ENCODE measurements at regions not wholly inside any gene's neighbourhood (a gene's known extent, or its start where the extent isn't known, plus 50 kb on each side); places are given as distances from the start of the nearest gene placed in this dataset.

DNA sequence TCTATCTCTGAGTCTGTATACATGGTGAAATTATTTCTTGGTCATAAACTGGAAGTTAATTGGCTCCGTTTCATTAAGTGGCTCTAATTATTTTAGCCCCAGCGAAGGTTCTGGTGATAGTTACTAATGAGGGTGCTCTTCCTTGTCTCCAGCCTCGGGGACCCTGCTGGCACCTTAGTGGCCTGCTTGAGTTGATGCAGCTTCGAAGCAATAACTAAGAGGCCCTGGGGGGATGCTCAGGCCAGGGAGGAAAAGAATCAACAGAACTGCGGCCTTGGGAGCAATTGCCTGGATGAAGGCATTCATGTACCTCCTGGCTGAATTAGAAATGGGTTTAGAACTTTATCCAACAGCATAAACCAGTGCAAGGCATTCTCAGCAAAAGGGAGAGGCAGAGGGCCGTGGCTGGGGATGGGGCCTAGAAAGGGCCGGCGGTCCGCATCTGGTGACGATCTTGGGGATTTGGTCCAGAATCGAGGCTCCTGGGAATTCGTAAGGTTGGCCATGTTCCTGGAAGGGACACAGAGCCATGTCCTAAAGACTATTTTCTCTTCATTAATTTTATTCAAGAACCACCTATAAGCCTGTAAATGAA is 100.0 kb upstream of the AJAP1 start:
- TF ChIP-seq POLR2AphosphoS5 (IDR thresholded peaks at IDR 0.05; ENCODE audit: borderline replicate concordance, low read depth, low read length) (no peak), FOXP2 (optimal IDR thresholded peaks at IDR 0.05; ENCODE audit: control extremely low read depth, extremely low read length, insufficient read depth) (no peak), EZH2 (IDR thresholded peaks at IDR 0.05) (no peak)
- no peaks in the 10 kb centered on the region for H3K36me3 ChIP-seq (ENCODE audit: insufficient read depth, low read length)
- no peak overlapping the region for H3K9ac ChIP-seq (ENCODE audit: insufficient read length)
- no peak overlapping the region for H3K27ac ChIP-seq
- no peak for DNase-seq (ENCODE audit: low read depth, low spot score)
- H3K9me3 ChIP-seq (ENCODE audit: low read depth, low read length): no peaks in the 10 kb centered on the region
- no peak overlapping the region for H3K4me3 ChIP-seq

DNA sequence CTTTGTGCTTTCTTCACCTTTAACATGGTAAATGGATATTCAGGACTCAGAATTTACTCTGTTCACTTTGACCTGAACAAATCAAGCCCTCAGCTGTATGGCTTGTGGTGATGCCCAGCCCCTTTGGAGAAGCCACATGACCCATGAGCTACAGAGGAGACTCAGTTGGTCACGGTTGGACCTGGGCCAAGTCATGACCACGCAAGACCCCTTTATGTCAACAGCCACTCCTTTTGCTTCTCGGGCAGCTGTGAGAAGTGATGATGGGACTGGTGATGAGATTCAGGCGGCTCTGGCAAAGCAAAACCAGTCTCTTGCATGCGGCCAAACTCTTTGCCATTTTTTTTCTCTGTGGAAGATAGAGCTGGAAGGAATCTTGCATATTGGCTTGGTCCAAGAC is 96.5 kb upstream of the AJAP1 start:
- TF ChIP-seq POLR2AphosphoS5 (IDR thresholded peaks at IDR 0.05; ENCODE audit: borderline replicate concordance, low read depth, low read length) (no peak), FOXP2 (optimal IDR thresholded peaks at IDR 0.05; ENCODE audit: control extremely low read depth, extremely low read length, insufficient read depth) (no peak), EZH2 (IDR thresholded peaks at IDR 0.05) (no peak)
- no peaks in the 10 kb centered on the region for H3K36me3 ChIP-seq (ENCODE audit: insufficient read depth, low read length)
- H3K27ac ChIP-seq: no peak overlapping the region
- no peak overlapping the region for H3K9ac ChIP-seq (ENCODE audit: insufficient read length)
- no peak overlapping the region for H3K4me3 ChIP-seq
- DNase-seq (ENCODE audit: low read depth, low spot score): no peak
- H3K9me3 ChIP-seq (ENCODE audit: low read depth, low read length): no peaks in the 10 kb centered on the region

DNA sequence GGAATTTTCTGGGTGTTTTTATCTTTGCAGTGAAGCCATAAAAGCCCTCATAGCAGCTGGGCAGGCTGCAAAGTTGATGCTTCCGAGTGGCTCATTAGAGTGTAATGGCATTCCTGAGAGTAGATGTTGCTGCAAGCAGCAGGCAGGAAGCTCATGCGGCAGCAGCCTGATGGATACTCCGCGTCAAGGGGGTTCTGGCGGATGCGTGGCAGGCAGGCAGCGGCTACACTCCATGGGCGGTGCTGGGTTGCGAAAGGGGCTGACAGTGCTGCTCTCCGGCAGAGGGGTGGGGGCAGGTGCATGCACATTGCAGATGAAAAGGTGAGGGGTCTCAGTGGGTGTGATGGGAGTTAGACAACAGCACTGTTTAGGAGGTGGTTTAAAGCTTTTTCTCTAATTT is 93.2 kb upstream of the AJAP1 start:
- TF ChIP-seq POLR2AphosphoS5 (IDR thresholded peaks at IDR 0.05; ENCODE audit: borderline replicate concordance, low read depth, low read length) (no peak), EZH2 (IDR thresholded peaks at IDR 0.05) (no peak), FOXP2 (optimal IDR thresholded peaks at IDR 0.05; ENCODE audit: control extremely low read depth, extremely low read length, insufficient read depth) (no peak)
- H3K9ac ChIP-seq (ENCODE audit: insufficient read length): no peak overlapping the region
- H3K27ac ChIP-seq: no peak overlapping the region
- DNase-seq (ENCODE audit: low read depth, low spot score): no peak
- no peak overlapping the region for H3K4me3 ChIP-seq
- H3K36me3 ChIP-seq (ENCODE audit: insufficient read depth, low read length): no peaks in the 10 kb centered on the region
- H3K9me3 ChIP-seq (ENCODE audit: low read depth, low read length): no peaks in the 10 kb centered on the region

DNA sequence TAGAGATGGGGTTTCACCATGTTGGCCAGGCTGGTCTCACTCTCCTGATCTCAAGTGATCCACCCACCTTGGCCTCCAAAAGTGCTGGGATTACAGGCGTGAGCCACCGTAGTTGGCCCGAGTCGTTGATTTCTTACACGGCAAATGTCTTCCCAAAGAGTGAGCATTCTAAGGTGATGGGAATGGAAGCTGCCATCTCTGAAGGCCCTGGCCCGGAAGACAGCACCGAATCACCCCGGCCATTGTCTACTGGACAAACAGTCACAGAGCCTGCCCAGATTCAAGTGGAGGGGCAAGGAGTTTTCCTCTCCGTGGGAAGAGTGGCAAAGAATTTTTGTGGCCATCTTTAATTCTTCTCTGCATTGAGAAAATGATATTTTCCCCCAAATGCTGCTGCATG is 92.1 kb upstream of the AJAP1 start:
- no peak overlapping the region for H3K9ac ChIP-seq (ENCODE audit: insufficient read length)
- H3K4me3 ChIP-seq: no peak overlapping the region
- TF ChIP-seq EZH2 (IDR thresholded peaks at IDR 0.05) (no peak), POLR2AphosphoS5 (IDR thresholded peaks at IDR 0.05; ENCODE audit: borderline replicate concordance, low read depth, low read length) (no peak), FOXP2 (optimal IDR thresholded peaks at IDR 0.05; ENCODE audit: control extremely low read depth, extremely low read length, insufficient read depth) (no peak)

DNA sequence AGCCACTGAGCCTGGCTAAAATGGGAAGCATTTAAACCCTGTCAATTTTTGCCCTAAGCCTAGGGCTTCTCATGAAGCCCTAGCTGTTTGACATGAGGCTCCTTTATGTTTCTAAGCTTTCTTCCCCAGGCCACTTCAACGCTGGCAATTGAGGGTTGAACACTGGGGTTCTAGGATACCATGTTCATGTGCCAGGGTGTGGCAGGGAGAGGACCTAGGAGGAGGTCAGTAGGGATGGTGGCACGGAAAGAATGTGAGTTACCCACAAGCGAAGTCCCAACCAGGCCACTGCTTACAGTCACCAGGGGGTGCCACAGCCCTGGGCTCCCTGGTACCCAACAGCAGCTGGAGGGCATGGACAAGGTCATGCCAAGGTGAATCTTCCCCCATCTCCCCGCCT is 90.8 kb upstream of the AJAP1 start:
- Histone ChIP-seq H3K36me3 (ENCODE audit: insufficient read depth, low read length) (no peaks in the 10 kb centered on the region), H3K4me3 (no peak overlapping the region), H3K27ac (no peak overlapping the region), H3K9me3 (ENCODE audit: low read depth, low read length) (no peaks in the 10 kb centered on the region), H3K9ac (ENCODE audit: insufficient read length) (no peak overlapping the region)
- TF ChIP-seq POLR2AphosphoS5 (IDR thresholded peaks at IDR 0.05; ENCODE audit: borderline replicate concordance, low read depth, low read length) (no peak), EZH2 (IDR thresholded peaks at IDR 0.05) (no peak)
- DNase-seq (ENCODE audit: low read depth, low spot score): no peak

More for the DNA sequence above, 92.1 kb upstream of the AJAP1 start:
- H3K9me3 ChIP-seq (ENCODE audit: low read depth, low read length): no peaks in the 10 kb centered on the region
- no peaks in the 10 kb centered on the region for H3K36me3 ChIP-seq (ENCODE audit: insufficient read depth, low read length)
- H3K27ac ChIP-seq: no peak overlapping the region
- no peak for DNase-seq (ENCODE audit: low read depth, low spot score)

DNA sequence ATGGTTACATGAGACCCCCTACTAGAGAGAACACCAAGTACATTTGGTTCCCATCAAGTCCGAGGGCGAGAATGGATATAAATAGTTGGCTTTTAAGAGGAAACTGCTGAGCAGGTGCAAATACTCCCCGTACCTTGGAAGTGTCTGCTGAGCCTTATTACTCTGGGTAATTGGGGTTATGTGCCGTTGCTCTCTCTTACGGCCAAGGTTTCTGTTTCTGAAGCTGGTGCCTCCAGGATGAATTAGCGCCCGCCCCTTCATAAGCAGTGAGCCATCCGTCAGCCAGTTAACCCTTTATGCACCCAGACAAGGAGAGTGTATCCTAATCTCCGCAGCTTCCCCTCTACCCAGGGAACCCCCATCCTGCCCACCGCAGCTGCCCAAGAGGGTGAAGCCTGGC is 90.4 kb upstream of the AJAP1 start:
- no peaks in the 10 kb centered on the region for H3K36me3 ChIP-seq (ENCODE audit: insufficient read depth, low read length)
- no peak overlapping the region for H3K9ac ChIP-seq (ENCODE audit: insufficient read length)
- H3K4me3 ChIP-seq: no peak overlapping the region
- TF ChIP-seq POLR2AphosphoS5 (IDR thresholded peaks at IDR 0.05; ENCODE audit: borderline replicate concordance, low read depth, low read length) (no peak), EZH2 (IDR thresholded peaks at IDR 0.05) (no peak), FOXP2 (optimal IDR thresholded peaks at IDR 0.05; ENCODE audit: control extremely low read depth, extremely low read length, insufficient read depth) (no peak)
- H3K9me3 ChIP-seq (ENCODE audit: low read depth, low read length): no peaks in the 10 kb centered on the region
- no peak for DNase-seq (ENCODE audit: low read depth, low spot score)
- no peak overlapping the region for H3K27ac ChIP-seq

DNA sequence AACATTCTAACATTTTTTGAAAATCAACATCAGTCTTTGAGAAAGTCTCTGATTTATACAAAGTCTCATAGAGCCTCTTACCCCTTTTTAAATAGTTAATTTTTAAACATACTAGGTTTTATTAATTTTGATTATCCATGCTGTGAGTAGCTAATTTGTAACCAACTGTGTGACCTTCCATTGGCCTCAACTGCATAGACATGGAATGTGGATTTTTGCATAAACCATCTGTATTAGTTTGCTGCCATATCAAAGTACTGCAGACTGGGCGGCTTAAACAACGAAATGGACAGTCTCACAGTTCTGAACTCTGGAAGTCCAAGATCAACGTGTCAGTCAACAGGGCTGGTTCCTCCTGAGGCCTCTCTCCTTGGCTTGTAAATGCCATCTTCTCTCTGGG is 89.2 kb upstream of the AJAP1 start:
- Histone ChIP-seq H3K27ac (no peak overlapping the region), H3K36me3 (ENCODE audit: insufficient read depth, low read length) (no peaks in the 10 kb centered on the region), H3K9ac (ENCODE audit: insufficient read length) (no peak overlapping the region), H3K9me3 (ENCODE audit: low read depth, low read length) (no peaks in the 10 kb centered on the region), H3K4me3 (no peak overlapping the region)
- no peak for DNase-seq (ENCODE audit: low read depth, low spot score)
- TF ChIP-seq POLR2AphosphoS5 (IDR thresholded peaks at IDR 0.05; ENCODE audit: borderline replicate concordance, low read depth, low read length): no peak
- TF ChIP-seq FOXP2 (optimal IDR thresholded peaks at IDR 0.05; ENCODE audit: control extremely low read depth, extremely low read length, insufficient read depth): no peak
- TF ChIP-seq EZH2 (IDR thresholded peaks at IDR 0.05): no peak

DNA sequence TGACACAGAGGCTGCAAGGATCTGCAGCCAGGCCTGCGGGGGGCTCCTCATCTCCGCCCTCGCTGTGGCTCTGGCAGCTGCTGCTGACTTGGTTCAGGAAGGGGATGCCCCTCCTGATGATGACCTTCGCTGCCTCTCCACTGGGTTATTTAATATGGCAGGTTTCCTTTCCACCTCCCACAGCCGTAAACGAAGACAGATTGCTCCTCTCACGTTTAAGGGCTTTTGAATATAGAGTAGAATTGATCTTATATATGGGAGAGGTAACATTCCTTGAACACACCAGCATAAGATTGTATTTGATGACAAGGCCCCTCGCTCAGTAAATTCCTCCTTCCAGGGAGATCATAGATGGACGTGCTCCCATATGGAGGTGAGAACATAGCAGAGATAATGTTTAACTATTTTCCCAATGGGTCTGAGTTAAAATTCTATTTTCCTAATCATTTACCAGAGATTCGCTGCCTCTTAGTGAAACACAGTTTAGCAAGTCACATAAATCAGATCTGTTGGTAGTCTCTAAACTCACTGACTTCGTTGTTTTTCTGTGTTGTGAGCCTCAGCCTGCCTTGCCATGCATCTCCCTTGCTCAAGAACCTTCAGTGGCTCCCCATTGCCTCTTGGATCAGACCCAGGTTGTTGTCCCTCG is 88.5 kb upstream of the AJAP1 start:
- no peak overlapping the region for H3K9ac ChIP-seq (ENCODE audit: insufficient read length)
- H3K4me3 ChIP-seq: no peak overlapping the region
- H3K27ac ChIP-seq: no peak overlapping the region
- TF ChIP-seq EZH2 (IDR thresholded peaks at IDR 0.05): no peak
- no peak for TF ChIP-seq FOXP2 (optimal IDR thresholded peaks at IDR 0.05; ENCODE audit: control extremely low read depth, extremely low read length, insufficient read depth)
- no peak for TF ChIP-seq POLR2AphosphoS5 (IDR thresholded peaks at IDR 0.05; ENCODE audit: borderline replicate concordance, low read depth, low read length)
- no peaks in the 10 kb centered on the region for H3K9me3 ChIP-seq (ENCODE audit: low read depth, low read length)
- DNase-seq (ENCODE audit: low read depth, low spot score): no peak
- no peaks in the 10 kb centered on the region for H3K36me3 ChIP-seq (ENCODE audit: insufficient read depth, low read length)

DNA sequence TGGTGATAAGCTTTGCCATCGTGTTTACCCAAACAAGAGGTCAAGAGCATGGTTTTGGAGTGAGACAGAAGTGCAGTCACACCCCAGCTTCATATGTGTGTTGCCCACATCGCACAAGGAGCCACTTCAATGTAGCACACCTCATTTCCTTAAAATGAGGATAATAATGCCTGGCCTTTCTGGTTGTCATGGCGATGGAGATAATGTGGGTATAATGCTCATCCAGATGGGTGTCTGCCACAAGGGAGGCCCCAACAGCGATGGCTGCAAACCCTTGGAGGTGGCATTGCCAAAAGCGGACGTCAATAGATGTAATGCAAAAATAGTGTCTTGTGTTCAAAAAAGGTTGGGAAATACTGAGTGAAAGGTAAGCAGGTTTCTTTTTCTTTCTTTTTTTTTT is 83.1 kb upstream of the AJAP1 start:
- H3K36me3 ChIP-seq (ENCODE audit: insufficient read depth, low read length): no peaks in the 10 kb centered on the region
- H3K9ac ChIP-seq (ENCODE audit: insufficient read length): no peak overlapping the region
- TF ChIP-seq POLR2AphosphoS5 (IDR thresholded peaks at IDR 0.05; ENCODE audit: borderline replicate concordance, low read depth, low read length): no peak
- TF ChIP-seq EZH2 (IDR thresholded peaks at IDR 0.05): no peak
- no peak for TF ChIP-seq FOXP2 (optimal IDR thresholded peaks at IDR 0.05; ENCODE audit: control extremely low read depth, extremely low read length, insufficient read depth)
- DNase-seq (ENCODE audit: low read depth, low spot score): no peak
- no peaks in the 10 kb centered on the region for H3K9me3 ChIP-seq (ENCODE audit: low read depth, low read length)
- no peak overlapping the region for H3K27ac ChIP-seq
- no peak overlapping the region for H3K4me3 ChIP-seq
